GM21381 (cell line): ENCODE measurements at regions not wholly inside any gene's neighbourhood (a gene's known extent, or its start where the extent isn't known, plus 50 kb on each side); places are given as distances from the start of the nearest gene placed in this dataset.

ENCODE experiments used
- ATAC-seq: cut with Tn5 transposase; IDR thresholded peaks from one replicate; pipeline ENCODE4 v1.9.1; 2021; ENCODE audit warnings: mild to moderate bottlenecking, moderate library complexity; ENCODE audit not compliant: unreplicated experiment

DNA sequence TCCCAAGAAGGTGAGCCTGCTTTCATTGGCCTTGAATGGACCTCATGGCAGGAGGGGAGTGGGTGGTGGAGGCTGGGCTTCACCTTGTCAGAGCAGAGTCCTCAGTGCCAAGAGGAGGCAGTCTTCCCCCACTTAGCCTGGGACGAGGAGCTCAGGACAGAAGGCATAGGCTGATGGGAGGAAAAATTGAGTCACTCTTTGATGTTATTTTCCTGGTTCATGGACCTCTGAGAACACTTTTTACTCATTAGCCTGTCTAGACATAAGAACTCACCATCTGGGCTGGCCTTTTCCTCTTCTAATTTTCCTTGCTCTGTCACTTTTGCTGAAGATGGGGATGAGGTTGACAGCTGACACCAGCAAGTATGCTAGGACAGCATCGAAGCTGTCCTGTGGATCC, 225.7 kb upstream of the TNP1 start:
- ATAC-seq = no peak

- no peak for ATAC-seq
Measured at GRCh38 chr2:217081799-217082198, 221.9 kb upstream of the TNP1 start.

GRCh38 chr2:217079165-217079564, 219.3 kb upstream of the TNP1 start:
- ATAC-seq = no peak

- no peak for ATAC-seq
Measured at GRCh38 chr2:217077831-217078407, 218.1 kb upstream of the TNP1 start.

DNA sequence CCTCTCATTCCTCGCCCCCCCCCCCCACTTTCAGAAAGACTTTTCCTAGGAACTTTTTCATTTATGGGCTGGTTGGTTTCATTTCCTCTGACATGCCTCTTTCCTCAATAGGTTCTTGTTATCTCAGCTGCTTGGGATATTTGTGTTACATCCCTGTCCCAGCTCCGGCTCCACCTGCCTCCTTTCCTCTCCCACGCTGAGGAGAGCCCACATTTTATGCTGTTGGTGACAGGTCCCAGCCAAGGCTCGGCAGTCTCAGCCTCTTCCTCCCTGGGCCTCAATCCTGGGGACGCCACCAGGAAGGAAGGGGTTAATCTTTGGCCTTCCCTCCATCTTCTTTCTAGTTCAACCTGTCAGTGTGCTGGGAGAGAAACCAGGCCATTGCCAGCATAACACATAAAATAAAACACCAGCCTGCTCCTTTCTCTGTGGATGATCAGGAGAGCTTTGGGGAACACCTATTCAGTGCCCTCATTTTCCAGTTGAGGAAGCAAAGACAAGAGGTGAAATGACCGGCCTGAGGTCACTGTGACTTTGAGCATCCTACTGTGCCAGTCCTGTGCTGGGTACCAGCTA, 216.9 kb upstream of the TNP1 start:
- no peak for ATAC-seq

DNA sequence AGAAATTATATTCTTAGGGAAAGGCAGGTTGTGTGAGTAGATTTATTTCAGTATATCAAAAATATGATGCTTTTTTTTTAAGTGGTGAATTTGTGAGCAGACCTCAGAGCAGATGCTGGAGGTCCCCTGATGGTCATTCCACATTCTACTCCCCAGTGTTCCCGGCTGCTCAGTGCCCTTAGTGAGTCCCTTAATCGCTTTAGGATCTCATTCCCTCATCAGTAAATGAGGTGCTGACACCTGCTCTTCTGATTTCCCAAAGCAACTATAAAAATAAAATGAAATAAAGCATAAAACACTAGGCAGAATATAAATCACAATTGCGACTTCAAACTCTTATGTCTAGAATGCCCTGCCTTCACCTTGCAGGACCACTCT, 216.2 kb upstream of the TNP1 start:
- ATAC-seq = no peak

- ATAC-seq = no peak
Measured at GRCh38 chr2:217075268-217076057, 215.6 kb upstream of the TNP1 start.

- ATAC-seq = no peak
Measured at GRCh38 chr2:217074576-217075255, 214.9 kb upstream of the TNP1 start.

DNA sequence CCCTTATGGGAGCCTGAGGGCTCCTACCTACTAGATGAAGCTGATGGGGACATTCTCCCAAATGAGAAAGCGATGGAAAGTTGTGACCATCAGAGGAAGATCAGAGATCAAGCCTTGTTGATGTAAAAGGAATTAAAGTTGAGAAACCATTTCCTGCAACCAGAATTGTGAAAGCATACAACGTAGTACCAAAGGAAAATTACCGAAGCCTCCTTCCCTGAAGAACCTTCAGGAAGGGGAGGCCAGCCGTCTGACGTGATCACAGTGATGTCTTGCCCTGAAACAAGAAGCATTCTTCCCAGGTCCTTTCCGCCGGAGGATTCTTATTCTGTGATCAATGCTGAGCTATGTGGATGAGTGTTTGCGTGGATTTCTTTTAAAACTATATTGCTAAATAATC, 211.6 kb upstream of the TNP1 start:
- ATAC-seq = no peak

DNA sequence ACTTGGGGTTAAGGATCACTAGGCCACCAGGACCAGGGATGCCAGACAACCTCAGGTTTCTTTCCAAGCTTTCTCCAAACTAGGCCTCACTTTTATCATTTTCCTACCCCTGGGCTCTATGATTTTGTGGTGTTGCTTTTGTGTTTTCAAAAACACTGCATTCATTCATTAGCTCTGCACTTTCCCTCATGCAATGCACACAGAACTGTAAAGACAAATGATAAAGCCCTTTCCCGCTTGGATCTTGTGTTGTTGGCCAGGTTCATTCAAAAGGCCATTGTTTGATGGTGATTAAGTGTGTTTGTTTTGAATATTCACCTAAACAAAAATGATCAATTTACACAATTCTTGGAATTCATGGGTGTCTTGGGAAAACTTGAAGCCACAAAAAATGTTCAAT, 210.7 kb upstream of the TNP1 start:
- no peak for ATAC-seq

DNA sequence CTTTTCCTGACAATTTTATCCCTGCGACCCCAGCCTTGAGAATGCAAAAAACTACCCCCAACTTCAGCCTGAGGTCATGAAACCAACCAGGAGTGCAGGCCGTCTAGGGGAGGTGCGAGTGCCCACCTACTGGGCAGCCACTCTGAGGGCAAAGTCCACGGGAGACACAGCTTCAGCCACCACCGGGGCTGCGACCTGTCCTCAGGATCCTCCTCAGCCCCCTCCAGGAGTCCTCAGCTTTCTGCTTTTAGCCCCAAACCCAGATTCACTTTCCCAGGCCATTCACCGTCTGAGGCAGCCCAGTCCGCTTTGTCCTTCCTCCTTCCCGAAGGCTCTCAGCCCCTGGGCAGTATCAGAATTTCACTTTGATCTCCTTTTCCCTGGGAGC, 210.2 kb upstream of the TNP1 start:
- no peak for ATAC-seq

GRCh38 chr2:217069263-217070042, 209.6 kb upstream of the TNP1 start:
- no peak for ATAC-seq

DNA sequence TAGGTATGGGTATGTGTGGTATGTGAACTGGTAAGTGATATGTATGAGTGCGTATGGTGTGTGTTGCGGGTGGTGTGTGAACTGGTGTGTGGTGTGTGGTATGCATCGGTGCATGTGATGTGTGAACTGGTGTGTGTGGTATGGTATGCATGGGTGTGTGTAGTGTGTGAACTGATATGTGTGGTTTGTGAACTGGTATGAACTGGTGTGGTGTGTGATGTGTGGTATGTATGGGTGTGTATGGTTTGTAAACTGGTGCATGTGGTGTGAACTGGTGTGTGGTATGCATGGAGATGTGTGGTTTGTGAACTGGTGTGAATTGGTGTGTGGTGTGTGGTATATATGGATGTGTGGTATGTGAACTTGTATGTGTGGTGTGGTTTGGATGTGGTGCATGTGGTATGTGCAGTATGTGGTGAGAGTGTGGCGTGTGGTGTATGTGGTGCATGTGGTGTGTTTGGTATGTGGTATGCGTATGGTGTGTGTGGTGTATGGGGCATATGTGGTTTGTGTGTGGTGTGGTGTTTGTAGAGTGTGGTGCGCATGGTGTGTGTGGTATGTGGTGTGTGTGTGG, 208.9 kb upstream of the TNP1 start:
- no peak for ATAC-seq

- no peak for ATAC-seq
Measured at GRCh38 chr2:217067787-217068186, 207.9 kb upstream of the TNP1 start.

- no peak for ATAC-seq
Measured at GRCh38 chr2:217066510-217067270, 206.8 kb upstream of the TNP1 start.

GRCh38 chr2:217065695-217066405, 206.0 kb upstream of the TNP1 start:
- no peak for ATAC-seq

DNA sequence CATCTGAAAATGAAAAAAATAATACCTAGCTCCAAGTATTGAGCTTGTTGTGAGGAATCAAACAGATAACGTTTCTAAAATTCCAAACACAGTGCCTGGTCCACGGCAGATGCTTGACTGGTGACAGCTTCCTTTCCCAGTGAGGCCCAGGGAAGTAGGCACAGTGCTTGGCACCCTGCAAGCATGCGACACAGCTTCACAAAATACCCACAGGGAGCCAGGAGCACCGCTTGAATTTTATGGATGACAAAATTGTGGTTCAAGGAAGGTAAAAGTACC, 205.1 kb upstream of the TNP1 start:
- ATAC-seq = no peak

GRCh38 chr2:217064234-217065011, 204.6 kb upstream of the TNP1 start:
- ATAC-seq = no peak

DNA sequence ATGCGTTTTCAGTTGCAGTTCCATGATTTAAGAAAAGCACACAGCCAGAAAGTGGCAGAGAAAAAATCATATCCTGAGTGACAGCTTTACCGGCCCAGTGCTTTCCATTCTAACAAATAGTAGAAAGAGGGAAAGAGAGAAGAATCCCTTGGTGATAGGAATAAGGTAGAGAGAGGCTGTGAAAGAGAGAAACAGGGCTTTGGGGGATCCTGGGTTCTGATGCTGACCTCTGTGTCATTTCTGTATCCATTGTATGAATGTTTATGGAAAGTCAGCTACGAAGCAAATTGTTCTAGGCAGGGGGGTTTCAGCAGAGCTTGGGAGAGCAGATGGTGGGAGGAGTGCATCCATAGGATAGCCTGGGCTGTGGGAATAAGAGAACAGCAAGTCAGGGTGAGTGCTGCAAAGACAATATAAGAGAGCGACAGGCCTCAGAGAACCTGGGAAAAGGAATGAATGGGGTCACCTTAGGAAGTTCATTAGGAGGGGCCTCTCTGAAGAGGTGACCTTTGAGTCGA, 203.4 kb upstream of the TNP1 start:
- ATAC-seq = no peak
